ENCODE measurements at regions not wholly inside any gene's neighbourhood (a gene's known extent, or its start where the extent isn't known, plus 50 kb on each side); places are given as distances from the start of the nearest gene placed in this dataset.
A peak's percentile ranks its signal among the peaks of the same experiment; 100 is the strongest.

- Histone ChIP-seq H3K4me1 (ENCODE audit: control insufficient read depth, insufficient read depth, low read length) (no peaks in the 10 kb centered on the region), H3K27me3 (ENCODE audit: control insufficient read depth in 1 of 2, insufficient read depth in 2 of 2, low read length in 2 of 2) (no peaks in the 10 kb centered on the region), H3K36me3 (ENCODE audit: control insufficient read depth in 2 of 2, insufficient read depth in 2 of 2, low read length in 2 of 2) (no peaks in the 10 kb centered on the region), H3K9ac (ENCODE audit: low read length in 2 of 2) (no peak overlapping the region), H3K4me3 (ENCODE audit: low read length in 2 of 2) (peak overlapping the region; percentile 8 to 23), H3K27ac (ENCODE audit: low read length) (no peak overlapping the region), H3K9me3 (ENCODE audit: control insufficient read depth in 2 of 2, low read length in 2 of 2) (no peaks in the 10 kb centered on the region)
Measured at GRCh38 chr14:60349663-60350365, 100.8 kb downstream of the PPM1A start.

DNA sequence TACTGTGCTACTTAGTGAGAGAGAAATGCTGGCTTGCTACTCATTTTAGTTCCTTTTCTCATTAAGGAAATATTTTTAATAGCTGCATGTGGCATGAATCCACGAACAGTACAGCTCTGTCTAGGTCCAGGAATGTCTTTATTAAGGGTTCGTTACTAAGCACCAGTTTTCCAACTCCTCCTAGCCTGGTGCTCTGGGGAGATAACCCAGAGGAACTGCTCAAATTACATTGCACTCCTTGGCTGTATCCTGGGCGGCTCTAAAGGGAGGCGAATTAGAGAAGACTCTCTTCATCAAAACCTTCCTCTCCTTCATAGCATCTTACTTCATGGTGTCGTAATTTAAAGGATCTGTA, 101.3 kb downstream of the PPM1A start:
- H3K9ac ChIP-seq (ENCODE audit: low read length in 2 of 2): no peak overlapping the region
- peak overlapping the region; percentile 8 to 23 for H3K4me3 ChIP-seq (ENCODE audit: low read length in 2 of 2)
- H3K27ac ChIP-seq (ENCODE audit: low read length): no peak overlapping the region
- no peaks in the 10 kb centered on the region for H3K36me3 ChIP-seq (ENCODE audit: control insufficient read depth in 2 of 2, insufficient read depth in 2 of 2, low read length in 2 of 2)
- H3K27me3 ChIP-seq (ENCODE audit: control insufficient read depth in 1 of 2, insufficient read depth in 2 of 2, low read length in 2 of 2): no peaks in the 10 kb centered on the region
- no peaks in the 10 kb centered on the region for H3K4me1 ChIP-seq (ENCODE audit: control insufficient read depth, insufficient read depth, low read length)
- no peaks in the 10 kb centered on the region for H3K9me3 ChIP-seq (ENCODE audit: control insufficient read depth in 2 of 2, low read length in 2 of 2)

DNA sequence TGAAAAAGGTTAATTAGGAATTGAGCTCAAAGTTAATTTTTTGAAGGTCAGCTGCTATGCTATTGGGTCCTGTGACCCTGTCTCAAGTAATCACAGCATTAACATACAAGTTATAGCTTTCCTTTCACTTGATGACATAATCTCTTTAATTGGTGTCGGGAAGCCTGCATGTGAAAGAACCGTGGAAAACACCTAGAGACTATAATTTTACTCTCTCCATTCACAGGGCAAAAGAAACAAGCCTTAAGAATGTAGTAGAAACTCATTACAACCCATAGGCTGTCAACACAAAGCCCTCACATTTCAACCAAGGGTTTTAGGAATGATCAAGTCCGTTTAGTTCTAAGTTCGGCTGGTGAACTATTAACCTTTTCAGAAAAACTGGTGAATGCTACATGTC, 104.4 kb downstream of the PPM1A start:
- H3K4me1 ChIP-seq (ENCODE audit: control insufficient read depth, insufficient read depth, low read length): no peaks in the 10 kb centered on the region
- no peaks in the 10 kb centered on the region for H3K27me3 ChIP-seq (ENCODE audit: control insufficient read depth in 1 of 2, insufficient read depth in 2 of 2, low read length in 2 of 2)
- H3K27ac ChIP-seq (ENCODE audit: low read length): no peak overlapping the region
- no peaks in the 10 kb centered on the region for H3K36me3 ChIP-seq (ENCODE audit: control insufficient read depth in 2 of 2, insufficient read depth in 2 of 2, low read length in 2 of 2)
- no peak overlapping the region for H3K4me3 ChIP-seq (ENCODE audit: low read length in 2 of 2)
- no peaks in the 10 kb centered on the region for H3K9me3 ChIP-seq (ENCODE audit: control insufficient read depth in 2 of 2, low read length in 2 of 2)
- H3K9ac ChIP-seq (ENCODE audit: low read length in 2 of 2): no peak overlapping the region

- Histone ChIP-seq H3K9ac (ENCODE audit: low read length in 2 of 2) (no peak overlapping the region), H3K27me3 (ENCODE audit: control insufficient read depth in 1 of 2, insufficient read depth in 2 of 2, low read length in 2 of 2) (no peaks in the 10 kb centered on the region), H3K36me3 (ENCODE audit: control insufficient read depth in 2 of 2, insufficient read depth in 2 of 2, low read length in 2 of 2) (no peaks in the 10 kb centered on the region), H3K4me1 (ENCODE audit: control insufficient read depth, insufficient read depth, low read length) (no peaks in the 10 kb centered on the region), H3K9me3 (ENCODE audit: control insufficient read depth in 2 of 2, low read length in 2 of 2) (no peaks in the 10 kb centered on the region), H3K4me3 (ENCODE audit: low read length in 2 of 2) (no peak overlapping the region), H3K27ac (ENCODE audit: low read length) (no peak overlapping the region)
Measured at GRCh38 chr14:60355768-60356167, 106.7 kb downstream of the PPM1A start.

GRCh38 chr14:60356386-60356785, 107.4 kb downstream of the PPM1A start:
- Histone ChIP-seq H3K9me3 (ENCODE audit: control insufficient read depth in 2 of 2, low read length in 2 of 2) (no peaks in the 10 kb centered on the region), H3K4me1 (ENCODE audit: control insufficient read depth, insufficient read depth, low read length) (no peaks in the 10 kb centered on the region), H3K27me3 (ENCODE audit: control insufficient read depth in 1 of 2, insufficient read depth in 2 of 2, low read length in 2 of 2) (no peaks in the 10 kb centered on the region), H3K27ac (ENCODE audit: low read length) (no peak overlapping the region), H3K9ac (ENCODE audit: low read length in 2 of 2) (no peak overlapping the region), H3K36me3 (ENCODE audit: control insufficient read depth in 2 of 2, insufficient read depth in 2 of 2, low read length in 2 of 2) (no peaks in the 10 kb centered on the region), H3K4me3 (ENCODE audit: low read length in 2 of 2) (no peak overlapping the region)

DNA sequence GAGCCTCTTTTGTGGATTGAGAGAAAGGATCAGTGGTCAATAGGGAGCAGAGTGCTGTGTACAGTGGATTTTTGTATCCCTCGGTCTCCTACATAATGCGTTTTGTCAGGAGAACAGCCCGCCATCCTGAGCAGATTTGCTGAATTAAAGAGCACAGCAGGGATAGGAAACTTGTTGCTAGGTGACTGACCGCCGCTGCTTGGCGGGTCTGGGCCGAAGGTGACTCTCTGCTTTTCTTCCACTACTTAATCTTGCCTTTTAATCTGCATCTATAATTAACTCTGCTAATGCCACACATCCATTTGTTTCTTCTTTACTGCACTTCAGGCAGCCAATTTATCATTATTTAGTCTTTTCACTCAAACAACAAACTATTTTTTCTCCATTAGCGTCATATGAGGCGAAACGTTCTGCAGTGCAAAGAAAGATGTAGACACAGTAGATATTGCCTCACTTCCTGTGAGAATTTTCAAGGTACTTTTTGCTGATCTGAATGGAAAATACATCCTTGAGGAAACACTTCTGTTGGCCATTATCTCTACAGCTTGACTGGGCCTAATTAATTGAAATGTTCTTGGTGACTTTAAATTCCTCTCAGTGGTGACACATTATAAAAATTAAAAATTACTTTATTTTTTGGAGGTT, 108.0 kb downstream of the PPM1A start:
- Histone ChIP-seq H3K9ac (ENCODE audit: low read length in 2 of 2) (no peak overlapping the region), H3K4me1 (ENCODE audit: control insufficient read depth, insufficient read depth, low read length) (no peaks in the 10 kb centered on the region), H3K9me3 (ENCODE audit: control insufficient read depth in 2 of 2, low read length in 2 of 2) (no peaks in the 10 kb centered on the region), H3K27ac (ENCODE audit: low read length) (no peak overlapping the region), H3K4me3 (ENCODE audit: low read length in 2 of 2) (no peak overlapping the region), H3K27me3 (ENCODE audit: control insufficient read depth in 1 of 2, insufficient read depth in 2 of 2, low read length in 2 of 2) (no peaks in the 10 kb centered on the region), H3K36me3 (ENCODE audit: control insufficient read depth in 2 of 2, insufficient read depth in 2 of 2, low read length in 2 of 2) (no peaks in the 10 kb centered on the region)

DNA sequence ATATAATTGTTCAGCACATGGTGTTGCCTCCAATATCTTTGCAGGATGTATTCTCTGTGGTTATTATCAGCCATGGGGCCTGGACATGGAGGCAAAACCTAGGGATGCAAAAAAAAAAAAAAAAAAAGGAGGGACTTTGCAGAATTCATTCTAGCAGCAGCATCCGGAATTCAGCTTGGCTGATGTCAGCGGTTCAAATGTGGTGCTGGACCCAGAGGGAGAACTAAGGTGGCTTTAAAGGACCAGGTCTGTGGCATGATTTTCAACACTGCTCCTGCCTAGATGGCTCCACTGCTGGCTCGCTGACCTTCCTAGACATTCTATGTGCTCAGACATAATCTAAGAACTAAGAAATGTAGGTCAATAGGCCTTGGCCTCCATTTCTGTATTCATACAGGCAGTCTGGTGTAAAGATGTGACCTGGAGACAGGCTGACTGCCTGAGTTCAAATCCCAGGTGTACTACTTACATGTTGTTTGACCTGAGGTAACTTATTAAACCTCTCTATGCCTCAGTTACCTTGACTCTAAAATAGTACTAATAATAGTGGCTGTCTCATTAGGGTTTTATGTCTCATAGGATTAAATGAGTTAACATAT, 108.6 kb downstream of the PPM1A start:
- no peaks in the 10 kb centered on the region for H3K27me3 ChIP-seq (ENCODE audit: control insufficient read depth in 1 of 2, insufficient read depth in 2 of 2, low read length in 2 of 2)
- no peaks in the 10 kb centered on the region for H3K9me3 ChIP-seq (ENCODE audit: control insufficient read depth in 2 of 2, low read length in 2 of 2)
- H3K36me3 ChIP-seq (ENCODE audit: control insufficient read depth in 2 of 2, insufficient read depth in 2 of 2, low read length in 2 of 2): no peaks in the 10 kb centered on the region
- H3K4me1 ChIP-seq (ENCODE audit: control insufficient read depth, insufficient read depth, low read length): no peaks in the 10 kb centered on the region
- H3K27ac ChIP-seq (ENCODE audit: low read length): no peak overlapping the region
- no peak overlapping the region for H3K4me3 ChIP-seq (ENCODE audit: low read length in 2 of 2)
- H3K9ac ChIP-seq (ENCODE audit: low read length in 2 of 2): no peak overlapping the region

- Histone ChIP-seq H3K9ac (ENCODE audit: low read length in 2 of 2) (no peak overlapping the region), H3K4me1 (ENCODE audit: control insufficient read depth, insufficient read depth, low read length) (no peaks in the 10 kb centered on the region), H3K27me3 (ENCODE audit: control insufficient read depth in 1 of 2, insufficient read depth in 2 of 2, low read length in 2 of 2) (no peaks in the 10 kb centered on the region), H3K27ac (ENCODE audit: low read length) (no peak overlapping the region), H3K9me3 (ENCODE audit: control insufficient read depth in 2 of 2, low read length in 2 of 2) (no peaks in the 10 kb centered on the region), H3K4me3 (ENCODE audit: low read length in 2 of 2) (no peak overlapping the region), H3K36me3 (ENCODE audit: control insufficient read depth in 2 of 2, insufficient read depth in 2 of 2, low read length in 2 of 2) (no peaks in the 10 kb centered on the region)
Measured at GRCh38 chr14:60363275-60363674, 114.3 kb downstream of the PPM1A start.

DNA sequence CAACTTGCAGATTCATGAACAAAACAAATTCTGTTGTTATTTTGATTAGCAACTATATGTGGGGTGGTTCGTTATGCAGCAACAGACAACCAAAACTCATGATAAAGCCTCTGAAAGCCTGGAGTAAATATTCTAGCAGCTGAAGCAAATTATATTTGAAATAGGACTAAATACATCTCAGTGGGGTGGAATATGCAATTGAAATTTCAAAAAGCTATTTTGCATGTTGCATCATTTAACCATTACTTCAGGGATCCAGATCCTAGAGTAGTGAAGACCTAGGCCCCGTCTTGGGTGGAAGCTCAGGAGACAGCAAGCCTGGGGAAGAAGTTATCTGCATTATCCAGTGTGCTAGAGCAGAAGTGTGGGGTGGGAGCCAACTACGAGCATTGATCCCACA, 114.7 kb downstream of the PPM1A start:
- Histone ChIP-seq H3K4me3 (ENCODE audit: low read length in 2 of 2) (no peak overlapping the region), H3K9ac (ENCODE audit: low read length in 2 of 2) (no peak overlapping the region)

DNA sequence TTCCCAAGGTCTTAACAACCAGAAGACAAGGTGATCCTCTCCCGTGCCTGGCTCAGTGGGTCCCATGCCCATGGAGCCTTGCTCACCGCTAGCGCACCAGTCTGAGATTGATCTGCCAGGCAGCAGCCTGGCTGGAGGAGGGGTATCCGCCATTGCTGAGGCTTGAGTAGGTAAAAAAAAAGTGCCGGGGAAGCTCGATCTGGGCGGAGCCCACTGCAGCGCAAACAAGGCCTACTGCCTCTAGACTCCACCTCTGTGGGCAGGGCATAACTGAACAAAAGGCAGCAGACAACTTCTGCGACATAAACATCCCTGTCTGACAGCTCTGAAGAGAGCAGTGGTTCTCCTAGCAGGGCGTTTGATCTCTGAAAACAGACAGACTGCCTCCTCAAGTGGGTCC, 104.0 kb downstream of the C14orf39 start:
- Histone ChIP-seq H3K36me3 (ENCODE audit: control insufficient read depth in 2 of 2, insufficient read depth in 2 of 2, low read length in 2 of 2) (no peaks in the 10 kb centered on the region), H3K27ac (ENCODE audit: low read length) (no peak overlapping the region), H3K4me1 (ENCODE audit: control insufficient read depth, insufficient read depth, low read length) (no peaks in the 10 kb centered on the region), H3K9ac (ENCODE audit: low read length in 2 of 2) (no peak overlapping the region), H3K27me3 (ENCODE audit: control insufficient read depth in 1 of 2, insufficient read depth in 2 of 2, low read length in 2 of 2) (no peaks in the 10 kb centered on the region), H3K4me3 (ENCODE audit: low read length in 2 of 2) (no peak overlapping the region), H3K9me3 (ENCODE audit: control insufficient read depth in 2 of 2, low read length in 2 of 2) (peaks cover 0 to 2% of the 10 kb centered on the region in 2 donors)

More for the DNA sequence above, 114.7 kb downstream of the PPM1A start:
- Histone ChIP-seq H3K9me3 (ENCODE audit: control insufficient read depth in 2 of 2, low read length in 2 of 2) (no peaks in the 10 kb centered on the region), H3K36me3 (ENCODE audit: control insufficient read depth in 2 of 2, insufficient read depth in 2 of 2, low read length in 2 of 2) (no peaks in the 10 kb centered on the region), H3K4me1 (ENCODE audit: control insufficient read depth, insufficient read depth, low read length) (no peaks in the 10 kb centered on the region), H3K27me3 (ENCODE audit: control insufficient read depth in 1 of 2, insufficient read depth in 2 of 2, low read length in 2 of 2) (no peaks in the 10 kb centered on the region), H3K27ac (ENCODE audit: low read length) (no peak overlapping the region)
